Endothelial cell of umbilical vein (primary cell): ENCODE measurements at regions not wholly inside any gene's neighbourhood (a gene's known extent, or its start where the extent isn't known, plus 50 kb on each side); places are given as distances from the start of the nearest gene placed in this dataset.

Source experiments
- BruUV-seq: library from RNA; stranded (reverse); fragments of 400-500 nt; replicated peaks from 2 replicates; lab custom pipeline; 2021; lab: Mats Ljungman, UMichigan
- CTCF ChIA-PET: fragments of 300-600, 350-600 bp; sonication (Branson Sonifier 250); formaldehyde crosslinking; loops from one replicate; lab custom pipeline; 2021; ENCODE audit warnings: antibody characterized with exemption, inconsistent platforms; lab: Charles Lee
- POLR2A ChIA-PET: fragments of 300-600, 350-600 bp; sonication (Branson Sonifier 250); formaldehyde crosslinking; loops from one replicate; lab custom pipeline; 2021; ENCODE audit warnings: antibody characterized with exemption, inconsistent platforms; lab: Charles Lee
- DNase-seq: peaks from one replicate; pipeline ENCODE4 v3.0.0-alpha.2; 2011; ENCODE audit warnings: low read depth, low spot score
- FAIRE-seq: peaks from 2 replicates; lab custom pipeline; 2011; peaks lifted over from hg19 to GRCh38; lab: Jason Lieb, UNC
- H2AFZ ChIP-seq: 2 replicates; pipeline ENCODE4 v1.6.0; 2012; ENCODE audit warnings: low read depth, low read length, control low read depth, inconsistent platforms
- H3K27ac ChIP-seq: 2 replicates; pipeline ENCODE4 v1.5.1; 2011; ENCODE audit warnings: low read depth, mild to moderate bottlenecking, control low read depth, low read length, moderate library complexity; ENCODE audit not compliant: insufficient read depth
- H3K27me3 ChIP-seq, 2 experiments: 2 replicates each; pipeline versions ENCODE4 v1.6.0 to v1.6.1; 2011; ENCODE audit warnings: low read length in 2 of 2, mixed read lengths in 1 of 2; ENCODE audit not compliant: control insufficient read depth in 2 of 2, insufficient read depth in 2 of 2
- H3K36me3 ChIP-seq, 2 experiments: 2 replicates in 1 of 2; 3 replicates in 1 of 2; pipeline ENCODE4 v1.5.1; 2011; ENCODE audit warnings: low read length in 2 of 2, mild to moderate bottlenecking in 1 of 2, moderate library complexity in 1 of 2; ENCODE audit not compliant: control insufficient read depth in 2 of 2, insufficient read depth in 2 of 2; ENCODE audit errors: extremely low read depth in 1 of 2
- H3K4me1 ChIP-seq: 3 replicates; pipeline ENCODE4 v1.5.1; 2011; ENCODE audit warnings: mild to moderate bottlenecking, low read length; ENCODE audit not compliant: control insufficient read depth, insufficient read depth; ENCODE audit errors: extremely low read depth
- H3K4me2 ChIP-seq: 2 replicates; pipeline ENCODE4 v1.6.1; 2011; ENCODE audit warnings: low read length, control low read depth, mixed read lengths; ENCODE audit not compliant: insufficient read depth
- H3K4me3 ChIP-seq, 3 experiments: fragments of 200-600 bp in 1 of 3; sonication (generic), shearing (Covaris generic) in 1 of 3; replicated peaks in 1 of 3; 2 replicates each; pipeline ENCODE4 v1.5.1; 2011 to 2016; ENCODE audit warnings: control low read depth in 3 of 3, low read length in 3 of 3, mild to moderate bottlenecking in 2 of 3, inconsistent platforms in 1 of 3, low read depth in 1 of 3, moderate library complexity in 1 of 3; ENCODE audit not compliant: insufficient read depth in 1 of 3
- H3K79me2 ChIP-seq: 2 replicates; pipeline ENCODE4 v1.6.0; 2012; ENCODE audit warnings: low read length, inconsistent platforms; ENCODE audit not compliant: control insufficient read depth, insufficient read depth
- H3K9ac ChIP-seq: replicated peaks from 2 replicates; pipeline ENCODE3; 2011; ENCODE audit warnings: low read length, control low read depth; ENCODE audit not compliant: insufficient read depth; ENCODE audit errors: extremely low read depth
- H3K9me1 ChIP-seq: replicated peaks from 3 replicates; pipeline ENCODE4 v1.6.0; 2011; ENCODE audit warnings: mild to moderate bottlenecking, low read length; ENCODE audit not compliant: control insufficient read depth, insufficient read depth; ENCODE audit errors: extremely low read depth
- H3K9me3 ChIP-seq: replicated peaks from 2 replicates; pipeline ENCODE4 v1.5.1; 2012; ENCODE audit warnings: low read length, inconsistent platforms; ENCODE audit not compliant: control insufficient read depth, insufficient read depth
- H4K20me1 ChIP-seq: replicated peaks from 2 replicates; pipeline ENCODE3; 2011; ENCODE audit warnings: mild to moderate bottlenecking, low read length; ENCODE audit not compliant: control insufficient read depth, insufficient read depth; ENCODE audit errors: extremely low read depth
- EZH2 ChIP-seq: IDR thresholded peaks from 2 replicates; pipeline ENCODE4 v1.6.1; 2012; ENCODE audit warnings: borderline replicate concordance, low read depth, mild to moderate bottlenecking, moderate library complexity, low read length, inconsistent platforms; ENCODE audit not compliant: severe bottlenecking
- GATA2 ChIP-seq: IDR thresholded peaks from 2 replicates; pipeline ENCODE4 v1.7.0; 2011; ENCODE audit warnings: low read depth, mild to moderate bottlenecking, moderate library complexity, mixed read lengths, low read length; ENCODE audit not compliant: insufficient read length, insufficient read depth
- JUN ChIP-seq: IDR thresholded peaks from 2 replicates; pipeline ENCODE4 v1.6.1; 2011; ENCODE audit warnings: borderline replicate concordance, low read depth; ENCODE audit not compliant: insufficient read length, insufficient read depth
- MYC ChIP-seq: IDR thresholded peaks from one replicate; pipeline ENCODE4 v1.6.1; 2011; ENCODE audit warnings: mild to moderate bottlenecking, low read depth, low read length
- POLR2A ChIP-seq: IDR thresholded peaks from 2 replicates; pipeline ENCODE4 v1.6.1; 2012; ENCODE audit warnings: low read depth, mild to moderate bottlenecking, control low read depth, low read length
- POLR2AphosphoS5 ChIP-seq: IDR thresholded peaks from 2 replicates; pipeline ENCODE4 v1.6.1; 2012; ENCODE audit warnings: low read depth, mild to moderate bottlenecking, control low read depth, low read length, moderate library complexity; ENCODE audit not compliant: insufficient read depth
- dilution Hi-C: fragments of 300-500 bp; cut with MboI; formaldehyde crosslinking; loops from one replicate; pipeline ENCODE4 v1.15.0; 2019; ENCODE audit warnings: low sequenced_read_pairs; ENCODE audit not compliant: extremely low pct_ligation_motif_present
- intact Hi-C: fragments of 100-400 bp; cut with micrococcal nuclease; formaldehyde crosslinking; loops from one replicate; pipeline ENCODE4 v1.10.0; 2022
- TF ChIP-seq, protein P1 (sequence below): IDR thresholded peaks from 2 replicates; pipeline ENCODE4 v1.6.1; 2011; ENCODE audit not compliant: insufficient read depth, insufficient read length
- TF ChIP-seq, protein P2 (sequence below), 2 donors: IDR thresholded peaks; 1 replicate in 1 of 2; 2 replicates in 1 of 2; pipeline ENCODE4 v1.5.1; 2011; ENCODE audit warnings: low read length in 2 of 2, mild to moderate bottlenecking in 2 of 2, moderate library complexity in 2 of 2, control low read depth in 1 of 2, inconsistent platforms in 1 of 2, low read depth in 1 of 2; ENCODE audit not compliant: insufficient read depth in 1 of 2; ENCODE audit errors: extremely low read depth in 1 of 2

DNA sequence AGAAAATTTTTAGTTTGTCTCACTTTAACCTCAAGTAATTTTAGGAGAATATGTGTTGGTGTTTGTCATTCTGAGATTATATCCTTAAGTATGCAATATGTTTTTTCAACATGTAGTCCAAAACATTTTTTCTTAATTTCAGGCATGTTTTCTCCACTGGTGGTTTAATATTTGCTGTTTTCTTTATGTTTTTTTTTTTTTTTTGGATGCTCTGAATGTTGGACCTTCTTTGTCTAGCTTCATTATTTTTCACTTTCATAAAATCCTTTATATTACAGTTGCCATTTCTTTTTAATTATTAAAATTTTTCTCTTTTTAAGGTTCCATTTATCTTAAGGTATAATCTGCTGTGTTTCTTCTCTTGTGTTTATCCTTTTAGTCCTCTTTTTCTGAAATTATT, 342.2 kb upstream of the DUSP10 start:
- Histone ChIP-seq H3K36me3 (no peaks in the 10 kb centered on the region), H3K27ac (no peak overlapping the region), H3K9me1 (no peaks in the 10 kb centered on the region), H3K27me3 (no peaks in the 10 kb centered on the region), H4K20me1 (no peaks in the 10 kb centered on the region), H3K9me3 (no peaks in the 10 kb centered on the region), H3K79me2 (no peaks in the 10 kb centered on the region), H3K4me3 (no peak overlapping the region), H3K9ac (no peak overlapping the region), H3K4me2 (no peak overlapping the region), H3K4me1 (no peaks in the 10 kb centered on the region), H2AFZ (no peak overlapping the region)
- intact Hi-C loops (no loop called here), dilution Hi-C loops (no loop called here)
- FAIRE-seq, result no peak
- TF ChIP-seq GATA2 (no peak), MYC (no peak), POLR2AphosphoS5 (no peak), POLR2A (no peak), EZH2 (no peak), JUN (no peak)
- TF ChIP-seq, protein P1, sequence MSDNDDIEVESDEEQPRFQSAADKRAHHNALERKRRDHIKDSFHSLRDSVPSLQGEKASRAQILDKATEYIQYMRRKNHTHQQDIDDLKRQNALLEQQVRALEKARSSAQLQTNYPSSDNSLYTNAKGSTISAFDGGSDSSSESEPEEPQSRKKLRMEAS, result no peak
- TF ChIP-seq, protein P2, sequence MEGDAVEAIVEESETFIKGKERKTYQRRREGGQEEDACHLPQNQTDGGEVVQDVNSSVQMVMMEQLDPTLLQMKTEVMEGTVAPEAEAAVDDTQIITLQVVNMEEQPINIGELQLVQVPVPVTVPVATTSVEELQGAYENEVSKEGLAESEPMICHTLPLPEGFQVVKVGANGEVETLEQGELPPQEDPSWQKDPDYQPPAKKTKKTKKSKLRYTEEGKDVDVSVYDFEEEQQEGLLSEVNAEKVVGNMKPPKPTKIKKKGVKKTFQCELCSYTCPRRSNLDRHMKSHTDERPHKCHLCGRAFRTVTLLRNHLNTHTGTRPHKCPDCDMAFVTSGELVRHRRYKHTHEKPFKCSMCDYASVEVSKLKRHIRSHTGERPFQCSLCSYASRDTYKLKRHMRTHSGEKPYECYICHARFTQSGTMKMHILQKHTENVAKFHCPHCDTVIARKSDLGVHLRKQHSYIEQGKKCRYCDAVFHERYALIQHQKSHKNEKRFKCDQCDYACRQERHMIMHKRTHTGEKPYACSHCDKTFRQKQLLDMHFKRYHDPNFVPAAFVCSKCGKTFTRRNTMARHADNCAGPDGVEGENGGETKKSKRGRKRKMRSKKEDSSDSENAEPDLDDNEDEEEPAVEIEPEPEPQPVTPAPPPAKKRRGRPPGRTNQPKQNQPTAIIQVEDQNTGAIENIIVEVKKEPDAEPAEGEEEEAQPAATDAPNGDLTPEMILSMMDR (IDR thresholded peaks at IDR 0.05; ENCODE audit: extremely low read depth in 1 of 2, insufficient read depth in 1 of 2, low read depth in 1 of 2, low read length in 2 of 2), result no peak
- DNase-seq, result no peak
- POLR2A ChIA-PET, result no interaction called here
- BruUV-seq, result no TSS peak
- CTCF ChIA-PET, result no interaction called here
